ENCODE measurements at regions not wholly inside any gene's neighbourhood (a gene's known extent, or its start where the extent isn't known, plus 50 kb on each side); places are given as distances from the start of the nearest gene placed in this dataset.
"Not testable (repeated sequence)": the region's sequence is repeated elsewhere in the genome, so short reads cannot be mapped to it uniquely, and the experiment has no call there.

- DNase-seq: no peak
These were observed 143.6 kb upstream of the PITX1 start for GRCh38 chr5:135177591-135177990.

GRCh38 chr5:135176991-135177390, 143.0 kb upstream of the PITX1 start:
- DNase-seq: no peak

GRCh38 chr5:135174315-135175096, 140.5 kb upstream of the PITX1 start:
- DNase-seq: no peak

- DNase-seq: no peak
These were observed 139.7 kb upstream of the PITX1 start for GRCh38 chr5:135173662-135174290.

GRCh38 chr5:135172718-135173117, 138.7 kb upstream of the PITX1 start:
- no peak for DNase-seq

GRCh38 chr5:135171336-135171735, 137.3 kb upstream of the PITX1 start:
- no peak for DNase-seq

- DNase-seq: no peak
These were observed 136.5 kb upstream of the PITX1 start for GRCh38 chr5:135170500-135170899.

- DNase-seq: no peak
These were observed 135.7 kb upstream of the PITX1 start for GRCh38 chr5:135169753-135170152.

GRCh38 chr5:135167634-135168033, 133.6 kb upstream of the PITX1 start:
- no peak for DNase-seq

- DNase-seq: not testable (repeated sequence)
These were observed 131.0 kb upstream of the PITX1 start for GRCh38 chr5:135164873-135165614.

- DNase-seq: no peak
These were observed 129.9 kb upstream of the PITX1 start for GRCh38 chr5:135163964-135164363.

- DNase-seq: no peak
These were observed 129.4 kb upstream of the PITX1 start for GRCh38 chr5:135163391-135163790.

GRCh38 chr5:135162661-135163265, 128.7 kb upstream of the PITX1 start:
- DNase-seq: no peak

- no peak for DNase-seq
These were observed 127.2 kb upstream of the PITX1 start for GRCh38 chr5:135161221-135161620.

- DNase-seq: no peak
These were observed 126.1 kb upstream of the PITX1 start for GRCh38 chr5:135160036-135160675.

- DNase-seq: no peak
These were observed 125.6 kb upstream of the PITX1 start for GRCh38 chr5:135159626-135160025.

GRCh38 chr5:135158982-135159381, 125.0 kb upstream of the PITX1 start:
- no peak for DNase-seq

- DNase-seq: no peak
These were observed 124.3 kb upstream of the PITX1 start for GRCh38 chr5:135158314-135158697.

GRCh38 chr5:135157421-135158313, 123.6 kb upstream of the PITX1 start:
- DNase-seq: no peak

GRCh38 chr5:135156715-135157404, 122.8 kb upstream of the PITX1 start:
- no peak for DNase-seq

- DNase-seq: no peak
These were observed 122.3 kb upstream of the PITX1 start for GRCh38 chr5:135156337-135156714.

All from NCI-H226 (cell line).